ENCODE measurements at regions not wholly inside any gene's neighbourhood (a gene's known extent, or its start where the extent isn't known, plus 50 kb on each side); places are given as distances from the start of the nearest gene placed in this dataset.

DNA sequence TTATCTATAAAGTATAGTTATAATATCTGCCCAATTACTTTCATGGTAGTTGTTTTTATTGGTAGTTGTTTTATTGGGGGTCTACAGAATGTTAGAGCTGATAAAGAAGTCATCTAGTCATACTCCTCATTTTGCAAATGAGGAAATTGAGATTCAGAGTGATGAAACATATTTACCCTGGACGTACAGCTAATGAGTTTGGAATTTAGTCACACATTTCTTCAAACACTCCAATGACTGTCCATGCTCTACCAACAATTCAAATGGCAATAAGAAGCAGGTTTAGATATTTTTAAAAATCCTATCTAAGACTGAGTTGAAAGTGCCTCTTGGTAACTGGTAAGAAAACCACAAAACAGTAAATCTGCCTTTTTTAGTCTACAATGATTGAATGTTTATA lies 98.2 kb downstream of the MAGEC1 start:
- Histone ChIP-seq H2AFZ (ENCODE audit: low read depth) (no peak overlapping the region), H3K9ac (no peak overlapping the region), H3K4me2 (no peak overlapping the region), H3K27ac (ENCODE audit: low read depth in 2 of 2, low read length in 1 of 2) (no peak overlapping the region), H3K9me2 (no peaks in the 10 kb centered on the region), H3K27me3 (ENCODE audit: insufficient read depth) (no peaks in the 10 kb centered on the region), H3K79me2 (ENCODE audit: insufficient read depth) (no peaks in the 10 kb centered on the region), H3K36me3 (replicated peaks in 1 of 2; ENCODE audit: control insufficient read depth in 1 of 2, insufficient read depth in 2 of 2, low read length in 1 of 2) (no peaks in the 10 kb centered on the region), H3K4me3 (ENCODE audit: low read depth in 2 of 2, low read length in 1 of 2) (no peak overlapping the region), H4K20me1 (ENCODE audit: insufficient read depth) (no peaks in the 10 kb centered on the region), H3K9me3 (0 out of 2 replicates have a peak, but pooled peaks cover 5% of the 10 kb centered on the region), H3F3A (replicated peaks; ENCODE audit: insufficient read depth) (no peaks in the 10 kb centered on the region), H3K4me1 (ENCODE audit: control insufficient read depth in 1 of 2, insufficient read depth in 2 of 2, low read depth in 1 of 2, low read length in 1 of 2) (no peaks in the 10 kb centered on the region)
- WGBS (ENCODE audit: low lambda C conversion rate) = 0% methylated on average over 1 of the region's 1 CpG
- ChIA-PET POLR2A (no interaction called here), CTCF (no interaction called here)
- TF ChIP-seq NFIC (IDR thresholded peaks at IDR 0.05; ENCODE audit: borderline replicate concordance) (no peak), GATA2 (CRISPR knock-in tag; IDR thresholded peaks at IDR 0.05) (no peak), ELF1 (IDR thresholded peaks at IDR 0.05) (no peak)
- DNase-seq = no peak

- TF ChIP-seq JUND (IDR thresholded peaks at IDR 0.05) (peak; percentile 15; the same call in 1 of the 2 replicates), TCF12 (IDR thresholded peaks at IDR 0.05) (no peak)
- H4K20me1 ChIP-seq (ENCODE audit: insufficient read depth) = no peaks in the 10 kb centered on the region
- WGBS (ENCODE audit: low lambda C conversion rate) = 5% methylated on average over 5 of the region's 5 CpGs
- H3F3A ChIP-seq (replicated peaks; ENCODE audit: insufficient read depth) = no peaks in the 10 kb centered on the region
- DNase-seq = no peak
- 0 out of 2 replicates have a peak overlapping the region, but pooled peaks have one; percentile 1 for H3K4me2 ChIP-seq
- no peaks in the 10 kb centered on the region for H3K27me3 ChIP-seq (ENCODE audit: insufficient read depth)
- no peaks in the 10 kb centered on the region for H3K4me1 ChIP-seq (ENCODE audit: control insufficient read depth in 1 of 2, insufficient read depth in 2 of 2, low read depth in 1 of 2, low read length in 1 of 2)
- H3K27ac ChIP-seq (ENCODE audit: low read depth in 2 of 2, low read length in 1 of 2) = peak overlapping the region in 1 of 2 experiments; percentile 54; a peak in 1 of 4 replicates
- POLR2A ChIA-PET = no interaction called here
- no peak overlapping the region for H2AFZ ChIP-seq (ENCODE audit: low read depth)
- H3K9me2 ChIP-seq = no peaks in the 10 kb centered on the region
- CTCF ChIA-PET = no interaction called here
- H3K36me3 ChIP-seq (replicated peaks in 1 of 2; ENCODE audit: control insufficient read depth in 1 of 2, insufficient read depth in 2 of 2, low read length in 1 of 2) = no peaks in the 10 kb centered on the region
- H3K9ac ChIP-seq = no peak overlapping the region
- H3K4me3 ChIP-seq (ENCODE audit: low read depth in 2 of 2, low read length in 1 of 2) = no peak overlapping the region
- H3K79me2 ChIP-seq (ENCODE audit: insufficient read depth) = no peaks in the 10 kb centered on the region
- no peaks in the 10 kb centered on the region for H3K9me3 ChIP-seq
These were observed 86.1 kb downstream of the MAGEC1 start for GRCh38 chrX:141989815-141990214.

DNA sequence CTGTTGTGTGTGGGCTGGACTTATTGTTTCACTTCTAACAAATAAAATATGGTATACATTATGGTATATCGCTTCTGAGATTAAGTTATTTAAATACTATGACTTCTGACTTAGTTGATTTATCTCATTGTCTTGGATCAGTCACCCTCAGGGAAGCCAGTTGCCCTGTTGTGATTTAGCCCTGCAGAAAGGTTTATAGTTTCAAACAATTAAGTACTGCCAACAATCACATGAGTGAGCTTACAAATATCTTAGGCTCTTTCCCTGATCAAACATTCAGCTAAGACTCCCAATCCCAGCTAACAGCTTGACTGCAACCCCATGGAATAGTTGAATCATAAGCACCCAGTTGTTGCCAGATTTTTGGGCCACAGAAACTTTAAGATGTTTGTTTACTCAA lies 85.4 kb downstream of the MAGEC1 start:
- POLR2A ChIA-PET = no interaction called here
- Histone ChIP-seq H3K36me3 (replicated peaks in 1 of 2; ENCODE audit: control insufficient read depth in 1 of 2, insufficient read depth in 2 of 2, low read length in 1 of 2) (no peaks in the 10 kb centered on the region), H3K4me3 (ENCODE audit: low read depth in 2 of 2, low read length in 1 of 2) (no peak overlapping the region), H3F3A (replicated peaks; ENCODE audit: insufficient read depth) (no peaks in the 10 kb centered on the region), H3K4me1 (ENCODE audit: control insufficient read depth in 1 of 2, insufficient read depth in 2 of 2, low read depth in 1 of 2, low read length in 1 of 2) (no peaks in the 10 kb centered on the region), H3K9me3 (no peaks in the 10 kb centered on the region), H3K9ac (no peak overlapping the region), H2AFZ (ENCODE audit: low read depth) (no peak overlapping the region), H3K79me2 (ENCODE audit: insufficient read depth) (no peaks in the 10 kb centered on the region), H4K20me1 (ENCODE audit: insufficient read depth) (no peaks in the 10 kb centered on the region), H3K4me2 (peak overlapping the region; percentile 17; the same call in 1 of the 2 replicates), H3K9me2 (no peaks in the 10 kb centered on the region), H3K27ac (ENCODE audit: low read depth in 2 of 2, low read length in 1 of 2) (peak overlapping the region in 1 of 2 experiments; percentile 54; a peak in 2 of 4 replicates), H3K27me3 (ENCODE audit: insufficient read depth) (no peaks in the 10 kb centered on the region)
- WGBS (ENCODE audit: low lambda C conversion rate) = 0% methylated on average over 1 of the region's 1 CpG
- DNase-seq = no peak
- TF ChIP-seq TEAD4 (IDR thresholded peaks at IDR 0.05; ENCODE audit: borderline replicate concordance, insufficient read depth) (no peak), FOXJ3 (CRISPR knock-in tag; IDR thresholded peaks at IDR 0.05) (no peak), RFX5 (IDR thresholded peaks at IDR 0.05; ENCODE audit: low read length) (no peak), REST (IDR thresholded peaks at IDR 0.05; ENCODE audit: low read depth, low read length) (no peak), MXI1 (IDR thresholded peaks at IDR 0.05; ENCODE audit: low read depth, low read length) (no peak), ELF1 (IDR thresholded peaks at IDR 0.05) (no peak), TAF1 (IDR thresholded peaks at IDR 0.05; ENCODE audit: borderline replicate concordance, low read depth, low read length) (no peak), JUND (IDR thresholded peaks at IDR 0.05) (no peak), POLR2AphosphoS5 (IDR thresholded peaks at IDR 0.05; ENCODE audit: low read depth, low read length) (no peak)
- CTCF ChIA-PET = no interaction called here

Measured in SK-N-SH (cell line).